Lower leg skin (tissue), 4 donors: ENCODE measurements at regions not wholly inside any gene's neighbourhood (a gene's known extent, or its start where the extent isn't known, plus 50 kb on each side); places are given as distances from the start of the nearest gene placed in this dataset.

Experiments used
- DNase-seq, 2 donors: peaks; one replicate each; pipeline ENCODE4 v3.0.0-alpha.2; 2019; ENCODE audit warnings: low spot score in 2 of 2
- H3K4me3 ChIP-seq: fragments of 200-600 bp; sonication (generic); 2 replicates; pipeline ENCODE4 v1.5.1; 2017; ENCODE audit warnings: mild to moderate bottlenecking, low read depth; ENCODE audit not compliant: poor library complexity, severe bottlenecking
- POLR2A ChIP-seq, 2 donors: fragments of 450-650 bp; IDR thresholded peaks; one replicate each; pipeline ENCODE4 v1.6.1; 2016 to 2017; ENCODE audit warnings: antibody characterized with exemption in 2 of 2, mild to moderate bottlenecking in 1 of 2, moderate library complexity in 1 of 2
- WGBS, 2 donors: methylation state at CpG; one replicate each; pipeline ENCODE4 v1.1.5; 2018; 5-methylcytosine and 5-hydroxymethylcytosine counted together
- intact Hi-C: fragments of 100-400 bp; cut with DNase I; formaldehyde crosslinking; loops from one replicate; pipeline ENCODE4 v1.15.0; 2023; ENCODE audit warnings: low total_unique reads
- TF ChIP-seq, protein P1 (sequence below), 3 donors: fragments of 450-650 bp; IDR thresholded peaks; one replicate each; pipeline ENCODE4 v1.5.1; 2016; ENCODE audit warnings: antibody characterized with exemption in 3 of 3, mild to moderate bottlenecking in 3 of 3, moderate library complexity in 2 of 3

DNA sequence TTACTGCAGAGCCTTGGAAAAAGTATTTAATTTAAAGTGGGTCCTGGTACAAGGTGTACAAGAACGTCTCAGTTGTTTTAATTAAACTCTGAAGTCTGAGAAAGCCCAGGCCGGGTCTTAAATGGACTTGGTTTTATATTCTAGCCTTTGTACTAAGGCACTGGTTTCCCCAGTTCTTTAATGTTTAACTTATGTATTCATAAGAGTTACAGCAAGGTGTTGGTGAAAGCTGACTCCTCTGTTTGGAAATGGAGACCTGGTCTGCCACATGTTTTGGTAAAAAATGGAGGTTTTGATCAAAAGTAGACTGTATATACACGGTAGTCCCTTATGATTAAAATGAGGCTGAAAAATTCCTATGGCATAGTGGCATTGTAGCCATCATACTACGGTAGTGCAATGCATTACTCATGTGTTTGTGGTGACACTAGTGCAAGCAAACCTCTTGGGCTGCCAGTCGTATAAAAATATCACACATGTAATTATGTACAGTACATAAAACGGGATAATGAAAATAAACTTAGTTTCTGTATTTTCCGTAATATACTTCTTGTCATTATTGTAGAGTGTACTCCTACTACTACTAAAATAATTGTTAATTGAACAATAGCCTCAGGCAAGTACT lies 883.4 kb upstream of the SPRY2 start:
- WGBS, 2 donors = 79 to 80% methylated on average over 7 of the region's 7 CpGs
- intact Hi-C loops = no loop called here
- no peak overlapping the region for H3K4me3 ChIP-seq

GRCh38 chr13:81223778-81224177 lies 882.9 kb upstream of the SPRY2 start:
- DNase-seq = no peak
- whole genome bisulfite sequencing, 2 donors = 53 to 82% methylated on average over 6 of the region's 6 CpGs
- TF ChIP-seq POLR2A (IDR thresholded peaks at IDR 0.05) = no peak
- TF ChIP-seq, protein P1, sequence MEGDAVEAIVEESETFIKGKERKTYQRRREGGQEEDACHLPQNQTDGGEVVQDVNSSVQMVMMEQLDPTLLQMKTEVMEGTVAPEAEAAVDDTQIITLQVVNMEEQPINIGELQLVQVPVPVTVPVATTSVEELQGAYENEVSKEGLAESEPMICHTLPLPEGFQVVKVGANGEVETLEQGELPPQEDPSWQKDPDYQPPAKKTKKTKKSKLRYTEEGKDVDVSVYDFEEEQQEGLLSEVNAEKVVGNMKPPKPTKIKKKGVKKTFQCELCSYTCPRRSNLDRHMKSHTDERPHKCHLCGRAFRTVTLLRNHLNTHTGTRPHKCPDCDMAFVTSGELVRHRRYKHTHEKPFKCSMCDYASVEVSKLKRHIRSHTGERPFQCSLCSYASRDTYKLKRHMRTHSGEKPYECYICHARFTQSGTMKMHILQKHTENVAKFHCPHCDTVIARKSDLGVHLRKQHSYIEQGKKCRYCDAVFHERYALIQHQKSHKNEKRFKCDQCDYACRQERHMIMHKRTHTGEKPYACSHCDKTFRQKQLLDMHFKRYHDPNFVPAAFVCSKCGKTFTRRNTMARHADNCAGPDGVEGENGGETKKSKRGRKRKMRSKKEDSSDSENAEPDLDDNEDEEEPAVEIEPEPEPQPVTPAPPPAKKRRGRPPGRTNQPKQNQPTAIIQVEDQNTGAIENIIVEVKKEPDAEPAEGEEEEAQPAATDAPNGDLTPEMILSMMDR (IDR thresholded peaks at IDR 0.05) = no peak
- intact Hi-C loops = no loop called here
- no peak overlapping the region for H3K4me3 ChIP-seq

More for the DNA sequence above, 883.4 kb upstream of the SPRY2 start:
- no peak for TF ChIP-seq POLR2A (IDR thresholded peaks at IDR 0.05)
- TF ChIP-seq, protein P1 (IDR thresholded peaks at IDR 0.05) = no peak
- DNase-seq = no peak

DNA sequence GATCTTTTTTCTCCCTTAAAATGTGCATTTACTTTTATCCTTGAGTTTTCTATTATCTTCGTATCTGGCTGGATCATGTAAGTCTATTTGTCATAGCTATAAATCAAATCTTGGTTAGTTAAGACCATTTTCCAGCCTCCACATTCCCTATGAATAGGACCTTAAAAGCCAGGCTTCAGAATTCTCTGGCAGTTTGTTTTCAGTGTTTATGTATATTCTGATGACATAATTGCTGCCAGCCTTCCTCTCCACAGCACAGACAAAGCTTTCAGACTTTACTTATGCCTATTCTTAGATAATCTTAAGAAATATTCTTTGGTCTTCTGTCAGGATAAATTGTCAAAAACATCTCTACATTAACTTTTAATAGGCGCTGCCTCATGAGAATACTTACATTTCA lies 870.8 kb upstream of the SPRY2 start:
- no peak overlapping the region for H3K4me3 ChIP-seq
- WGBS, 2 donors = 51% methylated on average over 2 of the region's 2 CpGs
- TF ChIP-seq, protein P1 (IDR thresholded peaks at IDR 0.05) = no peak
- no peak for TF ChIP-seq POLR2A (IDR thresholded peaks at IDR 0.05)
- intact Hi-C loops = no loop called here
- no peak for DNase-seq

GRCh38 chr13:81207636-81208035 lies 866.7 kb upstream of the SPRY2 start:
- DNase-seq = no peak
- WGBS, 2 donors = 36 to 44% methylated on average over 3 of the region's 3 CpGs
- TF ChIP-seq, protein P1 (IDR thresholded peaks at IDR 0.05) = no peak
- TF ChIP-seq POLR2A (IDR thresholded peaks at IDR 0.05) = no peak
- intact Hi-C loops = no loop called here
- no peak overlapping the region for H3K4me3 ChIP-seq

- intact Hi-C loops = no loop called here
- no peak overlapping the region for H3K4me3 ChIP-seq
- no peak for DNase-seq
- TF ChIP-seq, protein P1 (IDR thresholded peaks at IDR 0.05) = no peak
- TF ChIP-seq POLR2A (IDR thresholded peaks at IDR 0.05) = no peak
Observed at GRCh38 chr13:81207231-81207630, 866.3 kb upstream of the SPRY2 start.

GRCh38 chr13:81203783-81204182 lies 862.9 kb upstream of the SPRY2 start:
- no peak for DNase-seq
- WGBS, 2 donors = 86 to 95% methylated on average over 1 of the region's 1 CpG
- H3K4me3 ChIP-seq = no peak overlapping the region
- TF ChIP-seq POLR2A (IDR thresholded peaks at IDR 0.05) = no peak
- TF ChIP-seq, protein P1 (IDR thresholded peaks at IDR 0.05) = no peak
- intact Hi-C loops = no loop called here
